Cardiac muscle cell (in vitro differentiated cells and primary cell): ENCODE measurements at regions not wholly inside any gene's neighbourhood (a gene's known extent, or its start where the extent isn't known, plus 50 kb on each side); places are given as distances from the start of the nearest gene placed in this dataset.
A peak's percentile ranks its signal among the peaks of the same experiment; 100 is the strongest.

Experiments used
- DNase-seq, 2 donors: peaks; one replicate each; pipeline versions ENCODE4 v3.0.0 to v3.0.0-alpha.2; 2010 to 2017; ENCODE audit warnings: low read depth in 1 of 2, low spot score in 1 of 2
- H3K27ac ChIP-seq: fragments of 200-600 bp; sonication (generic); 2 replicates; pipeline ENCODE4 v1.5.1; 2016
- H3K27me3 ChIP-seq: fragments of 200-600 bp; sonication (generic); 2 replicates; pipeline ENCODE4 v1.6.0; 2016; ENCODE audit warnings: control low read depth
- H3K36me3 ChIP-seq: fragments of 200-600 bp; sonication (generic); 2 replicates; pipeline ENCODE4 v1.5.1; 2016; ENCODE audit warnings: control low read depth
- H3K4me1 ChIP-seq: fragments of 200-600 bp; sonication (generic); 2 replicates; pipeline ENCODE4 v1.8.1; 2017; ENCODE audit warnings: low read depth, mild to moderate bottlenecking, mixed run types
- H3K4me3 ChIP-seq: fragments of 200-600 bp; sonication (generic); 2 replicates; pipeline ENCODE4 v1.5.1; 2016; ENCODE audit warnings: mild to moderate bottlenecking
- H3K9me3 ChIP-seq: fragments of 200-600 bp; sonication (generic); 2 replicates; pipeline ENCODE4 v1.5.1; 2017; ENCODE audit warnings: low read depth, mild to moderate bottlenecking, control low read depth
- CTCF ChIP-seq: IDR thresholded peaks from 2 replicates; pipeline ENCODE4 v1.5.1; 2012; ENCODE audit warnings: low read depth, mild to moderate bottlenecking, low read length

GRCh38 chr1:80506216-80506615, 1294.5 kb upstream of the ADGRL2 start:
- Histone ChIP-seq H3K27me3 (no peaks in the 10 kb centered on the region), H3K27ac (no peak overlapping the region)

DNA sequence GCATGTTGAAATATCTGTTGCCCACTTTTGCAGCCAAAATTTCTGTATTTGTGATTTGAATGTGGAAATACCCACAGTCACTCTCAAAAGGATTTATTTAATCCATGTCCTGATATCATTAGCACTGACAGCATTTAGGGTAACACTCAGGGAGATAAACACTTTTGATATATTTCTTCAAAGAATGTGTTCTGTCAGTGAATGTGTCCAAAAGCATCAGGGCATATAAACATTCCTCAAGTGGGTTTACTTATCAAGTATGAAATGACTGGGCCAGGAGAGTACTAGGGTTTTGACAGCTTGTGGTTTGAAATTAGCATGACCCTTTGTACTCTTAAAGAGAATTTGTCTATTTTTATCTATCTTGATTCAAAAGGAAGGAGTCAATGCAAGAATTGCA, 1302.1 kb upstream of the ADGRL2 start:
- DNase-seq = peak in 1 of 2 donors; percentile 2
- no peaks in the 10 kb centered on the region for H3K27me3 ChIP-seq
- H3K9me3 ChIP-seq = no peaks in the 10 kb centered on the region
- no peak overlapping the region for H3K27ac ChIP-seq
- peaks cover 7% of the 10 kb centered on the region for H3K4me1 ChIP-seq
- no peaks in the 10 kb centered on the region for H3K36me3 ChIP-seq
- TF ChIP-seq CTCF = no peak
- H3K4me3 ChIP-seq = no peak overlapping the region

More at GRCh38 chr1:80506216-80506615, 1294.5 kb upstream of the ADGRL2 start:
- no peak for TF ChIP-seq CTCF
- DNase-seq = no peak
- Histone ChIP-seq H3K36me3 (no peaks in the 10 kb centered on the region), H3K4me3 (no peak overlapping the region), H3K4me1 (no peaks in the 10 kb centered on the region), H3K9me3 (no peaks in the 10 kb centered on the region)

GRCh38 chr1:80495806-80496205, 1304.9 kb upstream of the ADGRL2 start:
- H3K4me3 ChIP-seq = no peak overlapping the region
- H3K27me3 ChIP-seq = no peaks in the 10 kb centered on the region
- H3K4me1 ChIP-seq = peaks cover 7% of the 10 kb centered on the region
- no peaks in the 10 kb centered on the region for H3K9me3 ChIP-seq
- H3K36me3 ChIP-seq = no peaks in the 10 kb centered on the region
- DNase-seq = no peak
- TF ChIP-seq CTCF = no peak
- no peak overlapping the region for H3K27ac ChIP-seq

DNA sequence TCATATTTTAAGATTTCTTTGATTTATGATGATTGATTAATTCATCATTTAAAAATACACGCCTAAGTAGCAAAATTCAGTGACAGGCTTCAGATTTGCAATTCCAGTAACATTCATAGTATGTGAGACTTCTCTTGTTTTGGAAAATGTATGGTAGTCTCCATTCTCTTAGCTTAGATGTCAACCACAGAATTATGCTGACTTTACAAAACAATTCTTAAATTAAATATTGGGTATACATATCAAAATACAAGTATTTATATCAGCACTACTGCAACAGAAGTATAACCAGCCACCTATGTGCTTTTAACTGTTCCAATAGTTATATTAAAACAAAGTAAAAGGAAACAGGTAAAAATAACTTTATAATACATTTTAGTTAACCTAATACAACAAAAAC, 1328.6 kb upstream of the ADGRL2 start:
- DNase-seq = no peak
- Histone ChIP-seq H3K36me3 (no peaks in the 10 kb centered on the region), H3K4me1 (peaks cover 8% of the 10 kb centered on the region)

GRCh38 chr1:80468356-80468755, 1332.4 kb upstream of the ADGRL2 start:
- Histone ChIP-seq H3K4me3 (no peak overlapping the region), H3K27ac (no peak overlapping the region), H3K4me1 (peaks cover 2% of the 10 kb centered on the region), H3K27me3 (no peaks in the 10 kb centered on the region), H3K36me3 (no peaks in the 10 kb centered on the region), H3K9me3 (no peaks in the 10 kb centered on the region)
- no peak for TF ChIP-seq CTCF
- no peak for DNase-seq

More for the DNA sequence above, 1328.6 kb upstream of the ADGRL2 start:
- H3K27me3 ChIP-seq = no peaks in the 10 kb centered on the region
- H3K9me3 ChIP-seq = no peaks in the 10 kb centered on the region
- no peak for TF ChIP-seq CTCF
- no peak overlapping the region for H3K4me3 ChIP-seq
- H3K27ac ChIP-seq = no peak overlapping the region

- no peaks in the 10 kb centered on the region for H3K4me1 ChIP-seq
- no peak overlapping the region for H3K4me3 ChIP-seq
- TF ChIP-seq CTCF = no peak
- no peaks in the 10 kb centered on the region for H3K27me3 ChIP-seq
- no peak overlapping the region for H3K27ac ChIP-seq
- no peak for DNase-seq
- no peaks in the 10 kb centered on the region for H3K36me3 ChIP-seq
- H3K9me3 ChIP-seq = no peaks in the 10 kb centered on the region
Measured at GRCh38 chr1:80462006-80462405, 1338.7 kb upstream of the ADGRL2 start.
